IMR-90 (cell line): ENCODE measurements at regions not wholly inside any gene's neighbourhood (a gene's known extent, or its start where the extent isn't known, plus 50 kb on each side); places are given as distances from the start of the nearest gene placed in this dataset.

Experiments used
- ATAC-seq: fragments of 200-7000 bp; cut with Tn5 transposase; 2 replicates; pipeline ENCODE4 v1.9.1; 2020; ENCODE audit warnings: low read depth, mild to moderate bottlenecking, moderate library complexity
- BruUV-seq: library from RNA; stranded (reverse); fragments of 400-500 nt; replicated peaks from 2 replicates; lab custom pipeline; 2021; lab: Mats Ljungman, UMichigan
- CTCF ChIA-PET: fragments of 300-600 bp; formaldehyde crosslinking; extraction: SDS; loops from one replicate; lab custom pipeline; 2021; ENCODE audit warnings: antibody characterized with exemption; lab: Yijun Ruan, JAX
- POLR2A ChIA-PET: fragments of 300-600 bp; sonication (Branson Sonifier 250); formaldehyde crosslinking; loops from one replicate; lab custom pipeline; 2022; ENCODE audit warnings: antibody characterized with exemption; ENCODE audit not compliant: unreplicated experiment; lab: Charles Lee
- DNase-seq: peaks from one replicate; pipeline ENCODE4 v3.0.0; 2013
- H2AFZ ChIP-seq: replicated peaks from 2 replicates; pipeline ENCODE3; 2013; ENCODE audit warnings: low read length, mild to moderate bottlenecking; ENCODE audit not compliant: poor library complexity
- H2AK5ac ChIP-seq: 2 replicates; pipeline ENCODE4 v1.6.1; 2013; ENCODE audit warnings: low read depth, low read length, inconsistent platforms
- H2AK9ac ChIP-seq: replicated peaks from 2 replicates; pipeline ENCODE3; 2013; ENCODE audit warnings: mild to moderate bottlenecking, low read depth, low read length, moderate library complexity; ENCODE audit not compliant: poor library complexity
- H2BK120ac ChIP-seq: 2 replicates; pipeline ENCODE4 v1.6.1; 2013; ENCODE audit warnings: low read depth, low read length, inconsistent platforms
- H2BK15ac ChIP-seq: 3 replicates; pipeline ENCODE4 v1.6.1; 2013; ENCODE audit warnings: low read depth, low read length, inconsistent platforms
- H2BK20ac ChIP-seq: 2 replicates; pipeline ENCODE4 v1.6.1; 2013; ENCODE audit warnings: low read depth, mild to moderate bottlenecking, inconsistent platforms, low read length, moderate library complexity
- H2BK5ac ChIP-seq: 2 replicates; pipeline ENCODE4 v1.6.1; 2013; ENCODE audit warnings: mild to moderate bottlenecking, low read depth, low read length, inconsistent platforms; ENCODE audit not compliant: poor library complexity, severe bottlenecking
- H3K14ac ChIP-seq: replicated peaks from 2 replicates; pipeline ENCODE4 v1.6.1; 2013; ENCODE audit warnings: low read depth, low read length, inconsistent platforms
- H3K18ac ChIP-seq: 2 replicates; pipeline ENCODE4 v1.6.1; 2013; ENCODE audit warnings: low read depth, low read length, control low read depth
- H3K23ac ChIP-seq: 2 replicates; pipeline ENCODE4 v1.6.1; 2013; ENCODE audit warnings: low read depth, low read length, inconsistent platforms
- H3K27ac ChIP-seq: 2 replicates; pipeline ENCODE4 v1.5.1; 2013; ENCODE audit warnings: mild to moderate bottlenecking, control low read depth, low read length; ENCODE audit not compliant: insufficient read depth
- H3K27me3 ChIP-seq: 2 replicates; pipeline ENCODE4 v1.6.1; 2013; ENCODE audit warnings: low read length; ENCODE audit not compliant: control insufficient read depth, insufficient read depth
- H3K36me3 ChIP-seq: 2 replicates; pipeline ENCODE4 v1.6.1; 2013; ENCODE audit warnings: low read length, mixed read lengths; ENCODE audit not compliant: control insufficient read depth, insufficient read depth
- H3K4ac ChIP-seq: 2 replicates; pipeline ENCODE4 v1.6.1; 2013; ENCODE audit warnings: low read depth, low read length, inconsistent platforms
- H3K4me1 ChIP-seq: 2 replicates; pipeline ENCODE4 v1.6.1; 2013; ENCODE audit warnings: low read length, mixed read lengths; ENCODE audit not compliant: control insufficient read depth, insufficient read depth
- H3K4me2 ChIP-seq: 2 replicates; pipeline ENCODE4 v1.6.1; 2013; ENCODE audit warnings: low read depth, mild to moderate bottlenecking, control low read depth, low read length, moderate library complexity
- H3K4me3 ChIP-seq: 2 replicates; pipeline ENCODE4 v1.5.1; 2013; ENCODE audit warnings: low read depth, mild to moderate bottlenecking, control low read depth, low read length, moderate library complexity; ENCODE audit not compliant: insufficient read depth
- H3K56ac ChIP-seq: 2 replicates; pipeline ENCODE4 v1.6.1; 2013; ENCODE audit warnings: low read length, inconsistent platforms; ENCODE audit not compliant: insufficient read depth; ENCODE audit errors: extremely low read depth
- H3K79me1 ChIP-seq, 2 experiments: 2 replicates each; pipeline ENCODE4 v1.6.1; 2013; ENCODE audit warnings: low read length in 2 of 2, inconsistent platforms in 1 of 2, low read depth in 1 of 2
- H3K9ac ChIP-seq: 2 replicates; pipeline ENCODE4 v1.6.1; 2013; ENCODE audit warnings: low read depth, low read length, control low read depth
- H3K9me1 ChIP-seq: 2 replicates; pipeline ENCODE4 v1.6.1; 2013; ENCODE audit warnings: low read length, inconsistent platforms; ENCODE audit not compliant: insufficient read depth
- H3K9me3 ChIP-seq: 2 replicates; pipeline ENCODE4 v1.6.1; 2013; ENCODE audit warnings: low read length; ENCODE audit not compliant: control insufficient read depth, insufficient read depth
- H4K20me1 ChIP-seq: 2 replicates; pipeline ENCODE4 v1.6.1; 2013; ENCODE audit warnings: low read length, inconsistent platforms; ENCODE audit not compliant: insufficient read depth
- H4K5ac ChIP-seq: 2 replicates; pipeline ENCODE4 v1.6.1; 2013; ENCODE audit warnings: mild to moderate bottlenecking, low read depth, low read length, control low read depth
- H4K8ac ChIP-seq, 2 experiments: 2 replicates each; pipeline ENCODE4 v1.6.1; 2013; ENCODE audit warnings: low read depth in 2 of 2, low read length in 2 of 2, control low read depth in 1 of 2, inconsistent platforms in 1 of 2
- H4K91ac ChIP-seq: 2 replicates; pipeline ENCODE4 v1.6.1; 2013; ENCODE audit warnings: low read depth, low read length, inconsistent platforms; ENCODE audit not compliant: insufficient read depth
- CHD1 ChIP-seq: IDR thresholded peaks from 2 replicates; pipeline ENCODE4 v1.6.1; 2012; ENCODE audit warnings: low read depth, low read length, improper control_type of control experiment
- ELK1 ChIP-seq: fragments of 150-350 bp; IDR thresholded peaks from 2 replicates; pipeline ENCODE4 v1.6.1; 2016; ENCODE audit warnings: low read depth, mild to moderate bottlenecking, low read length, moderate library complexity, borderline replicate concordance
- MAFK ChIP-seq: IDR thresholded peaks from 2 replicates; pipeline ENCODE4 v1.6.1; 2012; ENCODE audit warnings: low read depth, low read length, improper control_type of control experiment
- POLR2A ChIP-seq: IDR thresholded peaks from 2 replicates; pipeline ENCODE4 v1.6.1; 2012; ENCODE audit warnings: mild to moderate bottlenecking, low read depth, low read length
- SMC3 ChIP-seq: fragments of 150-350 bp; IDR thresholded peaks from 2 replicates; pipeline ENCODE4 v1.6.1; 2016; ENCODE audit warnings: low read depth, mild to moderate bottlenecking, antibody characterized with exemption, low read length, moderate library complexity
- WGBS, 2 experiments: methylation state at CpG; one replicate each; pipeline versions ENCODE4 v1.1.5 to v1.1.7; 2013; ENCODE audit warnings: missing lambda C conversion rate in 2 of 2; ENCODE audit not compliant: insufficient read length in 1 of 2; ENCODE audit errors: extremely low coverage in 2 of 2; 5-methylcytosine and 5-hydroxymethylcytosine counted together
- dilution Hi-C: fragments of 300-500 bp; cut with HindIII; formaldehyde crosslinking; loops from one replicate; pipeline ENCODE4 v1.14.3; 2018; ENCODE audit warnings: low sequenced_read_pairs; ENCODE audit not compliant: unreplicated experiment
- in situ Hi-C: fragments of 300-500 bp; cut with MboI; formaldehyde crosslinking; loops from 3 replicates; pipeline ENCODE4 v1.14.3; 2019; ENCODE audit warnings: low sequenced_read_pairs, inconsistent platforms, mixed read lengths
- intact Hi-C: fragments of 100-400 bp; cut with micrococcal nuclease; formaldehyde crosslinking; loops from 2 replicates; pipeline ENCODE4 v1.10.0; 2022

DNA sequence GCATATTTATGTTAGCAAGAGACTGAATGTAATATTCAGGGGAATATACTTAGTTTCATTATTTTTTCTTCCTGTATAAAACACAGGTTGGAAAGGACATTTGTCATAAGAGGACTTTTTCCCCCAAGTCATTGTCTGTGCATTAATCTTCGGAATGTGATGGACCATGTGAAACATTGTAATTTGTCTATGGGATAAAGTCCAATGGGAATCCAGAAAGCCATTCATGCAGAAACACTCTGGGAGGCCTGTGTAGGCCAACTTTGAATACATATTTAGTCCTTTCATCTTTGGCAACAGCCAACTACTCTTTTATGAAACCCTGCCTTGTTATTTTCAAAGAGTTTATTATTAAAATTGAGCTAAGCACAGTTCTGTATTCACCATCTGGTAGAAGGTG is 386.4 kb downstream of the PIK3C3 start:
- no peaks in the 10 kb centered on the region for H3K79me1 ChIP-seq
- H4K20me1 ChIP-seq = no peaks in the 10 kb centered on the region
- ATAC-seq (no peak), DNase-seq (no peak)
- intact Hi-C loops (no loop called here), in situ Hi-C loops (no loop called here), dilution Hi-C loops (no loop called here)
- H3K4ac ChIP-seq = no peak overlapping the region
- H3K18ac ChIP-seq = no peak overlapping the region
- H3K27ac ChIP-seq = no peak overlapping the region
- H2BK5ac ChIP-seq = no peak overlapping the region
- H3K36me3 ChIP-seq = no peaks in the 10 kb centered on the region
- no peak overlapping the region for H3K4me3 ChIP-seq
- POLR2A ChIA-PET = no interaction called here
- no peak overlapping the region for H2BK15ac ChIP-seq
- H4K8ac ChIP-seq = no peak overlapping the region
- H3K9ac ChIP-seq = no peak overlapping the region
- H3K27me3 ChIP-seq = no peaks in the 10 kb centered on the region
- no peaks in the 10 kb centered on the region for H3K9me1 ChIP-seq
- no peak overlapping the region for H3K4me2 ChIP-seq
- no peak overlapping the region for H2BK20ac ChIP-seq
- H3K14ac ChIP-seq = no peak overlapping the region
- no TSS peak for BruUV-seq
- no peak overlapping the region for H3K56ac ChIP-seq
- H2AFZ ChIP-seq = no peak overlapping the region
- H4K5ac ChIP-seq = no peak overlapping the region
- CTCF ChIA-PET = no interaction called here
- H3K23ac ChIP-seq = no peak overlapping the region
- H2BK120ac ChIP-seq = no peak overlapping the region
- H2AK9ac ChIP-seq = no peak overlapping the region
- whole genome bisulfite sequencing, 2 experiments = no CpG with 5 or more reads among the region's 1 CpG
- H3K9me3 ChIP-seq = peaks cover 2% of the 10 kb centered on the region; the same call in 1 of the 2 replicates
- no peak for TF ChIP-seq ELK1
- no peak for TF ChIP-seq CHD1
- TF ChIP-seq MAFK = no peak
- no peak for TF ChIP-seq POLR2A
- TF ChIP-seq SMC3 = no peak
- no peak overlapping the region for H2AK5ac ChIP-seq
- no peaks in the 10 kb centered on the region for H3K4me1 ChIP-seq
- no peak overlapping the region for H4K91ac ChIP-seq
